ENCODE measurements at regions not wholly inside any gene's neighbourhood (a gene's known extent, or its start where the extent isn't known, plus 50 kb on each side); places are given as distances from the start of the nearest gene placed in this dataset.

DNA sequence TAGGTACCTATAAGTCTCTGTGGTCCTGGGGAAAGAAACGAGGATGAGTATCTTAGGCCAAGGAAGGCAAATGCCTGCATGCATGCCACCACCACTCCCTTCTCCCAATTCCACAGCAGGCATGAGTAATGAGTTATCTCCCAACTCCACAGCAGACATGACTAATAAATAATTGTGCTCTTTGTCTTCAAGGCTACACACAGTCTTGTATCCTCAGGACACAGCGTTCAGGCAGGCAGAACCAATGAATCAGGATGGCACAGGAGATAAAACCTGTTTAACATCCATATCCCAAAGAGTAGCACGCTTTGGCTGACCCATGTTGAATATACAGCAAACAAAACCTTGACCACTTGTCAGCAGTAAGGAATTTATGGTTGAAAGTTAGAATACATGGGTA, 229.7 kb upstream of the NFE2L3 start:
- TF ChIP-seq TAF1 (IDR thresholded peaks at IDR 0.05; ENCODE audit: borderline replicate concordance, low read depth, low read length) = no peak
- TF ChIP-seq POLR2A (IDR thresholded peaks at IDR 0.05; ENCODE audit: low read depth, low read length) = no peak
